AG10803 (cell line): ENCODE measurements at regions not wholly inside any gene's neighbourhood (a gene's known extent, or its start where the extent isn't known, plus 50 kb on each side); places are given as distances from the start of the nearest gene placed in this dataset.

Source experiments
- DNase-seq: peaks from one replicate; pipeline ENCODE4 v3.0.0; 2010; ENCODE audit warnings: low read depth
- H3K4me3 ChIP-seq: 2 replicates; pipeline ENCODE4 v1.5.1; 2011; ENCODE audit warnings: mild to moderate bottlenecking, low read length, control low read depth
- CTCF ChIP-seq: conservative IDR thresholded peaks from 2 replicates; pipeline ENCODE4 v1.5.1; 2011; ENCODE audit warnings: mild to moderate bottlenecking, low read length, control low read depth, inconsistent platforms

GRCh38 chr2:16021611-16022363 lies 81.4 kb downstream of the MYCN start:
- H3K4me3 ChIP-seq, result no peak overlapping the region
- no peak for DNase-seq
- no peak for TF ChIP-seq CTCF

GRCh38 chr2:16020389-16021008 lies 80.1 kb downstream of the MYCN start:
- TF ChIP-seq CTCF, result no peak

DNA sequence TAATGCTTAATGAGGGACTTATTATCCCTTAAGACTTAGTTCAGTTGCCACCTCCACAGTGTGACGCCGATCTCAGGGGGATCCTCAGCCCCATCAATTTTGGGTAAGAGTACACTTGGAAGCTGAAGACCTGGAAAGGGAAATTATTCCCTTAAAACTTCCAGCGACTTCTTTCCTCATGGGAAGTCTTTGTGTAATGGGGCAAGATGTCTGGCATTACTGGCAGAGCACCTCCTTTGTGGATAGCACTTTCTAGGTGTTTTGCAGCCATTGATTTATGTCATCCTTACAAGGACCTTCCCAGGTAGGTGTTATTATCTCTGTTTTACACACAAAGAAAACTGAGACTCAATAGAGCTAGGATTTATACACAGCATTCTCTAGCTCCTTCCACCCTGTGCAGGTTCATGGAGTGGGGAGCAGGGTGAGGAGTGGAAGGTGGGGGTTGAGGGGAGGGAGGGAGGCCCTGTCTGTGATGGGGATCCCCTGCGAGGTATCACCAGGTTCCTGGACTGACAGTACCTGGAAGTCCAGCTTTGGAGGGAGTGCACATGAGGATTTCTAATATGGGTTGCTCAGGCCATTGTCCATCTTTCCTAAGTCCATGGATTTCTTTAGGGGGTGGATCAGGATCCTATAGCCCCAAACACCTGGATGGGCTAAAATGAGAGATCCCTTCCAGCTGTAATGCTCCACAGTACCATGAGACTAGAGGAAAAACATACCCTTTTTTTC lies 79.4 kb downstream of the MYCN start:
- H3K4me3 ChIP-seq, result no peak overlapping the region
- TF ChIP-seq CTCF, result no peak
- no peak for DNase-seq

More at GRCh38 chr2:16020389-16021008, 80.1 kb downstream of the MYCN start:
- no peak for DNase-seq
- no peak overlapping the region for H3K4me3 ChIP-seq

DNA sequence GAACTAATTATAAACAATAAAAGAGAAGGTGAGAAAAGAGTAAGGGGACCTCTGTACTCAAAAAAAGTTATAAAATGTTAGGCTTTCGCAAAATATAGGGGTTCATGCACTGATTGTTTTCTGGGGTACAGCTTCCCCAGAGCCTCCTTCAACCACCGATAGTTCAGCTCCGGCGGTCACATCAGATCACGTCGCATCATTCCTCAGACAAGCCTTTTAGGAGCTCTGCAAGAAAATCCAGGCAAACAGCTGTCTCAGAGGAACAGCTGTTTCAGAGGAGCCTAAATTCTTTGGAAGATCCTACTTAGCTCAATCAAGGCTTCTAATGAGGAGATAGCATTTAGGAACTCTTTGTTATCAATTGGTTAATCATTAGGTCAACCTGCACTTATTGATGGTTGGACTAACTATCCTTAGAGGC lies 78.7 kb downstream of the MYCN start:
- TF ChIP-seq CTCF, result no peak
- DNase-seq, result no peak
- H3K4me3 ChIP-seq, result no peak overlapping the region

GRCh38 chr2:16018277-16019059 lies 78.1 kb downstream of the MYCN start:
- DNase-seq, result no peak
- TF ChIP-seq CTCF, result no peak
- no peak overlapping the region for H3K4me3 ChIP-seq

- no peak overlapping the region for H3K4me3 ChIP-seq
- TF ChIP-seq CTCF, result no peak
- no peak for DNase-seq
Measured at GRCh38 chr2:16016282-16016681, 75.9 kb downstream of the MYCN start.
